ENCODE measurements at regions not wholly inside any gene's neighbourhood (a gene's known extent, or its start where the extent isn't known, plus 50 kb on each side); places are given as distances from the start of the nearest gene placed in this dataset.

DNA sequence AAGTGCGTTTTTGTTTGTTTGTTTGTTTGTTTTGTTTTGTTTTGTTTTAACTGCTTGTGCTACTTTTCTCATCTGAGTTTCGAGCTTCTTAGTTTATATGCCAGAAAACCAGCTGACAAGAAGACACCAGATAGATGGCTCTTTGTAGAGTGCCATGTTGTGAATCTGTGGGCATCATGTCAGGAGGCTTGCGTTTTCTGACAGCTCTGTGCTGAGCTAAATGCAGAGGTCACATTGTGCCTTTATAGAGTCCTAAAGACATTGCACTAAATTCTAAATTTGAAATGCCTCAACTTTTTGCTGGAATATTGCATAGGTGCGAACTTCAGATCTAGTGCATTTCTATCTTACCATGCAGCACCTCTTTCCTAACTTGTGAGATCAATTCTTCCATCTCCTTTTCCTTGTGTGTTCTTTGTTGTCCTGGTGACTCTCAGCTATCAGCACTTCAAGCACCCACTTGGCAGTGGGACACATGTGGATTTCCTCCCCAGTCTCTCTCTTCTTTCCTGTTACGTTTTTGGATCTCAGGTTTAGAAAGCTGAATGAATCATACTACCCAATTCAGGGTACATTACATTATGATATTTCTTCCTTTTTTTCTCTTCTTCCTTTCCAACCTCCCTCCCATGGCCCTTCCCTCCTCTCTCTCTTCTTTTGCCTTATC is 379.0 kb upstream of the RPS23 start:
- Histone ChIP-seq H3K4me2 (ENCODE audit: low read depth, low read length) (no peak overlapping the region), H3K4me3 (ENCODE audit: low read length) (no peak overlapping the region), H3K36me3 (replicated peaks; ENCODE audit: insufficient read depth, low read length) (no peaks in the 10 kb centered on the region), H3K4me1 (ENCODE audit: low read length) (no peaks in the 10 kb centered on the region; the same call in 1 of the 2 replicates), H4K20me1 (ENCODE audit: insufficient read depth, low read length) (no peaks in the 10 kb centered on the region), H3K9me3 (replicated peaks; ENCODE audit: insufficient read depth, low read length) (no peaks in the 10 kb centered on the region), H2AFZ (ENCODE audit: low read length) (no peak overlapping the region), H3K27me3 (replicated peaks; ENCODE audit: insufficient read depth, low read length) (no peaks in the 10 kb centered on the region), H3K9ac (ENCODE audit: low read length) (no peak overlapping the region), H3K27ac (ENCODE audit: low read length) (no peak overlapping the region), H3K79me2 (ENCODE audit: low read length) (no peaks in the 10 kb centered on the region), H3K9me2 (replicated peaks; ENCODE audit: insufficient read depth, low read length) (no peaks in the 10 kb centered on the region), H3F3A (ENCODE audit: insufficient read depth, low read length) (no peaks in the 10 kb centered on the region)
- TF ChIP-seq EZH2phosphoT487 (IDR thresholded peaks at IDR 0.05; ENCODE audit: low read length), result no peak
- no peak for DNase-seq

DNA sequence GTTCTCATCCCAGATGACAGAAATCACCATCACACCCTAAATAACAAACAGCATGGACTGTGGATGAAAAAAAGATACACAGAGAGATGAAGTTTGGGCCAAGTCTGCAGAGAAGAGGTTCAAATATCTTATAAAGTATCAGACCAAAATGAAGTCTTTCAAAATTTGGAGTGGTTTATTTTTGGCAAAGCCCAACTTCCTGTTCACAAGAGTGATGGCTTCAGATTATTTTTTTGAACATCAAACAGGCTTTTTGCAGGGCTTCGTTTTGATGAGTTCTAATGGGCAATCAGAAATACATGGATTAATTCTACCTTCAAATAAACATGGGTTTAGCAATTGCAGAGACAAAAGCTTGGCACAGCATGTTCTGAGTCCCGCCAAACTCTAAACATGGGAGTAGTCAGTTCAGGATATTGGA is 378.2 kb upstream of the RPS23 start:
- Histone ChIP-seq H3K9me3 (replicated peaks; ENCODE audit: insufficient read depth, low read length) (no peaks in the 10 kb centered on the region), H3K36me3 (replicated peaks; ENCODE audit: insufficient read depth, low read length) (no peaks in the 10 kb centered on the region), H2AFZ (ENCODE audit: low read length) (no peak overlapping the region), H3K9me2 (replicated peaks; ENCODE audit: insufficient read depth, low read length) (no peaks in the 10 kb centered on the region), H3K4me2 (ENCODE audit: low read depth, low read length) (no peak overlapping the region), H3F3A (ENCODE audit: insufficient read depth, low read length) (no peaks in the 10 kb centered on the region), H3K27ac (ENCODE audit: low read length) (no peak overlapping the region), H3K4me1 (ENCODE audit: low read length) (no peaks in the 10 kb centered on the region; the same call in 1 of the 2 replicates), H3K27me3 (replicated peaks; ENCODE audit: insufficient read depth, low read length) (no peaks in the 10 kb centered on the region), H3K9ac (ENCODE audit: low read length) (no peak overlapping the region), H3K4me3 (ENCODE audit: low read length) (no peak overlapping the region), H3K79me2 (ENCODE audit: low read length) (no peaks in the 10 kb centered on the region), H4K20me1 (ENCODE audit: insufficient read depth, low read length) (no peaks in the 10 kb centered on the region)
- no peak for DNase-seq
- TF ChIP-seq EZH2phosphoT487 (IDR thresholded peaks at IDR 0.05; ENCODE audit: low read length) (no peak), EZH2 (optimal IDR thresholded peaks at IDR 0.05; ENCODE audit: low read depth, low read length) (no peak)
- TF ChIP-seq, protein P1, sequence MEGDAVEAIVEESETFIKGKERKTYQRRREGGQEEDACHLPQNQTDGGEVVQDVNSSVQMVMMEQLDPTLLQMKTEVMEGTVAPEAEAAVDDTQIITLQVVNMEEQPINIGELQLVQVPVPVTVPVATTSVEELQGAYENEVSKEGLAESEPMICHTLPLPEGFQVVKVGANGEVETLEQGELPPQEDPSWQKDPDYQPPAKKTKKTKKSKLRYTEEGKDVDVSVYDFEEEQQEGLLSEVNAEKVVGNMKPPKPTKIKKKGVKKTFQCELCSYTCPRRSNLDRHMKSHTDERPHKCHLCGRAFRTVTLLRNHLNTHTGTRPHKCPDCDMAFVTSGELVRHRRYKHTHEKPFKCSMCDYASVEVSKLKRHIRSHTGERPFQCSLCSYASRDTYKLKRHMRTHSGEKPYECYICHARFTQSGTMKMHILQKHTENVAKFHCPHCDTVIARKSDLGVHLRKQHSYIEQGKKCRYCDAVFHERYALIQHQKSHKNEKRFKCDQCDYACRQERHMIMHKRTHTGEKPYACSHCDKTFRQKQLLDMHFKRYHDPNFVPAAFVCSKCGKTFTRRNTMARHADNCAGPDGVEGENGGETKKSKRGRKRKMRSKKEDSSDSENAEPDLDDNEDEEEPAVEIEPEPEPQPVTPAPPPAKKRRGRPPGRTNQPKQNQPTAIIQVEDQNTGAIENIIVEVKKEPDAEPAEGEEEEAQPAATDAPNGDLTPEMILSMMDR (IDR thresholded peaks at IDR 0.05; ENCODE audit: low read length), result no peak

DNA sequence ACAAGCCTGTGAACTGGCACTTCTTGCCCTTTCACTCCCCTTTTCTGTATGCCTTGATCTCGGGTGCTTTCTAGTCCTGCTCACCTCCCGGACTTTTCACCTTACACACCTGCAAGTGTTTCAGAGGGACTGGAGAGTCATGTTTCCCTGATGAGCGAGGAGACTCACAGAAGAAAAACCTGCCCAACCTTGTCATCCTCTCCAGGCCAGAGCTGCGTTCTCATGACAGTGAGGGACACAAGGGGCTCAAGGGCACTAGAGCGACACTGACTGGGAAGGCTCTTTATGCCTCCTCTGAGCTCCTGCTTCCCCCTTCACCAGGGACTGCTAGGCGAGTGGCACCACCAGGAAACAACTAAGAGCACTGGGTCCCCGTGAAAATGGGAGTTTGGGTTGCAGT is 376.9 kb upstream of the RPS23 start:
- no peak for TF ChIP-seq EZH2phosphoT487 (IDR thresholded peaks at IDR 0.05; ENCODE audit: low read length)
- no peak for TF ChIP-seq EZH2 (optimal IDR thresholded peaks at IDR 0.05; ENCODE audit: low read depth, low read length)
- TF ChIP-seq, protein P1 (IDR thresholded peaks at IDR 0.05; ENCODE audit: low read length), result no peak
- H3K4me3 ChIP-seq (ENCODE audit: low read length), result no peak overlapping the region
- H3K4me2 ChIP-seq (ENCODE audit: low read depth, low read length), result no peak overlapping the region
- H3K27me3 ChIP-seq (replicated peaks; ENCODE audit: insufficient read depth, low read length), result no peaks in the 10 kb centered on the region
- no peaks in the 10 kb centered on the region for H3K9me3 ChIP-seq (replicated peaks; ENCODE audit: insufficient read depth, low read length)
- no peak for DNase-seq
- no peak overlapping the region for H2AFZ ChIP-seq (ENCODE audit: low read length)
- H3K4me1 ChIP-seq (ENCODE audit: low read length), result no peaks in the 10 kb centered on the region; the same call in 1 of the 2 replicates
- no peaks in the 10 kb centered on the region for H3K79me2 ChIP-seq (ENCODE audit: low read length)
- no peak overlapping the region for H3K9ac ChIP-seq (ENCODE audit: low read length)
- H3K27ac ChIP-seq (ENCODE audit: low read length), result no peak overlapping the region
- no peaks in the 10 kb centered on the region for H4K20me1 ChIP-seq (ENCODE audit: insufficient read depth, low read length)
- no peaks in the 10 kb centered on the region for H3F3A ChIP-seq (ENCODE audit: insufficient read depth, low read length)
- no peaks in the 10 kb centered on the region for H3K36me3 ChIP-seq (replicated peaks; ENCODE audit: insufficient read depth, low read length)
- no peaks in the 10 kb centered on the region for H3K9me2 ChIP-seq (replicated peaks; ENCODE audit: insufficient read depth, low read length)

DNA sequence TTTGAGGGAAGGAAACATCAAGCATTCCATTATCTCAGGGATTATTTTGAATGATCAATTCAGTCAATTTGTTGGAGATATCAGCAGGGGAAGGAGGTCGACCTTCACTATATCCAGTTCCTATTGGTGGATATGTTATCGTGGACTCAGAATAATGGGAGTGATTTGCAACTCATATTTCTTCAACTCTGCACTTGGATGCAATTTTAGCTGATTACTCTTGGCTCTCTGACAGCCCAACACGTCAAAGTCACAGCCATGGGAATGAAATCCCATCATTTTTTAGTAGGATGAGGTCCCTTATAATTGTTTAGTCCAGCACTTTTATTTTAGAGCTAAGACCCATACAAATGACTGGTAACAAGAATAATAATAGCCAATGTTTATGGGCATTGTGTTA is 371.8 kb upstream of the RPS23 start:
- Histone ChIP-seq H4K20me1 (ENCODE audit: insufficient read depth, low read length) (no peaks in the 10 kb centered on the region), H3K4me1 (ENCODE audit: low read length) (no peaks in the 10 kb centered on the region), H3K9me2 (replicated peaks; ENCODE audit: insufficient read depth, low read length) (no peaks in the 10 kb centered on the region), H3K79me2 (ENCODE audit: low read length) (no peaks in the 10 kb centered on the region), H3K9me3 (replicated peaks; ENCODE audit: insufficient read depth, low read length) (no peaks in the 10 kb centered on the region), H2AFZ (ENCODE audit: low read length) (no peak overlapping the region), H3K27ac (ENCODE audit: low read length) (no peak overlapping the region), H3K4me3 (ENCODE audit: low read length) (no peak overlapping the region), H3K9ac (ENCODE audit: low read length) (no peak overlapping the region), H3F3A (ENCODE audit: insufficient read depth, low read length) (no peaks in the 10 kb centered on the region), H3K36me3 (replicated peaks; ENCODE audit: insufficient read depth, low read length) (no peaks in the 10 kb centered on the region), H3K27me3 (replicated peaks; ENCODE audit: insufficient read depth, low read length) (no peaks in the 10 kb centered on the region), H3K4me2 (ENCODE audit: low read depth, low read length) (no peak overlapping the region)
- no peak for TF ChIP-seq EZH2phosphoT487 (IDR thresholded peaks at IDR 0.05; ENCODE audit: low read length)
- TF ChIP-seq, protein P1 (IDR thresholded peaks at IDR 0.05; ENCODE audit: low read length), result no peak
- DNase-seq, result no peak

All from MM.1S (cell line).